Activated naive CD4-positive, alpha-beta T cell (primary cell): ENCODE measurements at regions not wholly inside any gene's neighbourhood (a gene's known extent, or its start where the extent isn't known, plus 50 kb on each side); places are given as distances from the start of the nearest gene placed in this dataset.
"Not testable (repeated sequence)": the region's sequence is repeated elsewhere in the genome, so short reads cannot be mapped to it uniquely, and the experiment has no call there.

ENCODE experiments used
- DNase-seq, 4 experiments: peaks; one replicate each; lab custom pipeline; 2025; lab: John Stamatoyannopoulos, UW

GRCh38 chr11:122604621-122605020 is 50.9 kb upstream of the UBASH3B start:
- DNase-seq = no peak

- no peak for DNase-seq
Measured at GRCh38 chr11:122601141-122602125, 54.1 kb upstream of the UBASH3B start.

DNA sequence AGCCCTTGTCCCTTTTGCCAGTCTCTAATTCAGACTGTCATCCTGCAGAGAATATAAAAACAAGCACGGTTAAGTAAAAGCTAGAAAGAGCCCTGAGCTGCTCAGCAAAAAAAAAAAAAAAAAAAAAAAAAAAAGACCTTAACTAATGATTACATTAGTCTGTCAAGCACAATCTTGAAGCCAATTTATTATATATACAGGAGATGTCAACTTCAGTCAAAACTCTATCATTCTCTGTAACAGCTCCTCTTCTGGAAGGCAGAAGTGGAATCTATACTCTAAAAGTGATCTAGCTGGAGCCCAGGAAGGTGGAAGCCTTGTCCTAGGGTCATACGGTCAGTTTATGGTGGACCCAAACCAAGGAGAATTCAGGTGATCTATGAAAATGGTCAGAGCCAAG is 55.2 kb upstream of the UBASH3B start:
- DNase-seq = no peak

DNA sequence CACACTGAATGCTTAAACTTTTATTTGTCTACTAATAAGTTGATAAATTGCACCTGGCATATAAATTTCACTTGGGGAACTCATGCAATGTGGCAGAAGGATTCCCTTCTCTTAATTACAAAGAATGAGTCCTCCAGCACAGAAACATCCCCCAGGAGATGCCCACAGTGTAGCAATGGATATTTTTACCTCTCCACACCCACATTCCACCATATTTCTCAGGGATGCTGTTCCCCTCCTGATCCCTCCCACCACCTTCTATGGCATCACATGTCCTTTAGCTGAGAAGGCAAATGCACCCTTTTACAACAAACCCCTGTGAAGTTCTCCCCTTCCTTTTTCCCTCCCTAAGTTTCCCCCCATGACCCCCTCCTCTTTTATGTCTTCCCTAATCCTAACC is 56.1 kb upstream of the UBASH3B start:
- no peak for DNase-seq

DNA sequence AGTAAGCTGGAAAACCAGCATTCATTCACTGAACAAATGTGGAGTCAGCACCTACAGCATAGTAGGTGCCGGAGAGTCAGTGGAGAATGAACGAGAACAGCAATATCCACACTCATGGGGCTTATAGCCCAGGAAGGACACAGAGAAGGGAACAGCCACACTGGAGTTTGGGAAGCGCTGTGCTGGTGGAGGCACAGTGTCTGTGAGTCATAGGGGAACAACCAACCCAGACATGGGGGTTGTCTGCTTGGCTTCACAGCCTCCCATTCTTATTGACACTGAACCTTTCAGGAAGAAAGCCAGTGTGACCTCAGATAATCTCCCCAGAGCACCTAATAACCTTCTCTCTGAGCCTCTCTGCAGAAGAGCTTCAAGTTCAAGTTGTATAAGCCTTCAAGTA is 56.6 kb upstream of the UBASH3B start:
- DNase-seq = no peak

DNA sequence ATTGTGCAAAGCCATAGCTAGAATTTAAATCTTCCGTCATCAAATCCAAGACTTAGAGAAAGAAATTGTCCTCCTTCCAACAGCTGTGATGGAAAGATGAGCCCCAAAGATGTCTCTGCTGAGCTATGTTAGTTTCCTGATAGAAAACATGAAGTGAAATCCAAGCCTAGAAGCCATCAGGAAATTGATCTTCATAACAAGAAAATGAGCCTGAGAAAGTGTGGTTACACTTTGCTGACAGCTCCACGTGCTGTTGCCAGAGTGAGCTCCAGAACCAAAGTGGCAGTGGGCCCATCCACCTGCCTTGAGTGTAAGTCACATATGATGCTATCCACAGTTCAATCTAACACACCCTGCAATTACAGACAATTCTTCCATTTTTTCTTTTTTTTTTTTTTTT is 58.0 kb upstream of the UBASH3B start:
- DNase-seq = no peak

GRCh38 chr11:122594986-122595645 is 60.4 kb upstream of the UBASH3B start:
- no peak for DNase-seq

- no peak for DNase-seq
Measured at GRCh38 chr11:122593473-122594420, 61.8 kb upstream of the UBASH3B start.

GRCh38 chr11:122592641-122593040 is 62.9 kb upstream of the UBASH3B start:
- no peak for DNase-seq

- no peak for DNase-seq
Measured at GRCh38 chr11:122584670-122585069, 70.9 kb upstream of the UBASH3B start.

DNA sequence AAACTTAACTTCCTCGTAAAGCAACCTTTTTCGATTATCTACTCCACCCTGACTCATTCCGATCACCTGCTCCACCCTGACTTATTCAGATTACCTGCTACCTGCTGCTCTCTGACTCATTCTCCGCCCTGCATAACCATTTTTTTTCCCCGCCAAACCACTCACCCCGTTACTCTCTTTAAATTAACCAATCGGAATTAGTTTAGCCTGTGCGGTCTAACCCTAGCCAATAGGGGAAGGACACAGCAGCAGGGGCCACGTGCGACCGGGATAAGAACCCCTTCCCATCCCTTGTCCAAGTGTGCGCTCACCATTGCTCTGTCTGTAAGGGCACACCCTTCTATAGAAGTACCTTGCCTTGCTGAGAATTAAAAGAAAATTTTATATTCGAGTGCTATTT is 75.5 kb upstream of the UBASH3B start:
- not testable (repeated sequence) for DNase-seq

DNA sequence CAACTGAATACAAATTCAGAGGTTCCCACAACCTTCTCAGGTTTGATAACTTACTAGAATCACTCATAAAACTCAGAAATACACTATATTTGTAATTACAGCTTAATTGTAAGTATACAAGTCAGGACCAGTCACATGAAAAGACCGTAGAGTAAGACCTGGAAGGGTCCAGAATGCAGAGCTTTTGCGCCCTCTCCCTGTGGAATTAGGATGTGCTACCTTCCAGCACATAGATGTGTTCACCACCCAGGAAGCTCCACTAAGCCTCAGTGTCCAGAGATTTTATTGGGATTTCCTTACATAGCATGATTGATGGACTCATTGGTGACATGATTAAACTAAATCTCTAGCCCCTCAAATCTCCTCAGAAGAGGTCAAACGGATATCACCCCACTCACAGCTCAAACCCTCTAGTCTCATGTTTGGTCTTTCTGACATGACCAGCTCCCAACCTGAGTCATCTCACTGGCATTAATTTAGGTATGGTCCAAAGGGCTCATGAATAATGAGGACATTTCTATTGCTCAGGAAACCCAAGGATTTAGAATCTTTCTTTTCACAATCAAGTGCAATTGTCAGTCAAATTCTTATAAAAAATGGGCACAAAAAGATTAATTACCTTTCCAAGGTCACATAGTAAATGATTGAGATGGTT is 77.2 kb upstream of the UBASH3B start:
- no peak for DNase-seq

GRCh38 chr11:122572592-122572991 is 82.9 kb upstream of the UBASH3B start:
- no peak for DNase-seq

- no peak for DNase-seq
Measured at GRCh38 chr11:122563761-122564160, 91.8 kb upstream of the UBASH3B start.

GRCh38 chr11:122559734-122560382 is 95.7 kb upstream of the UBASH3B start:
- no peak for DNase-seq

GRCh38 chr11:122559218-122559617 is 96.3 kb upstream of the UBASH3B start:
- not testable (repeated sequence) for DNase-seq

DNA sequence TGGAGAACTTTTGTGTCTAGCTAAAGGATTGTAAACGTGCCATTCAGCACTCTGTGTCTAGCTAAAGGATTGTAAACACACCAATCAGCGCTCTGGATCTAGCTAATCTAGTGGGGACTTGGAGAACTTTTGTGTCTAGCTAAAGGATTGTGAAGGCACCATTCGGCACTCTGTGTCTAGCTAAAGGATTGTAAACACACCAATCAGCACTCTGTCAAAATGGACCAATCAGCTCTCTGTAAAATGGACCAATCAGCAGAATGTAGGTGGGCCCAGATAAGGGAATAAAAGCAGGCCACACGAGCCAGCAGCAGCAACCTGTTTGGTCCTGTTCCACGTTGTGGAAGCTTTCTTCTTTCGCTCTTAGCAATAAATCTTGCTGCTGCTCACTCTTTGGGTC is 98.4 kb upstream of the UBASH3B start:
- not testable (repeated sequence) for DNase-seq

DNA sequence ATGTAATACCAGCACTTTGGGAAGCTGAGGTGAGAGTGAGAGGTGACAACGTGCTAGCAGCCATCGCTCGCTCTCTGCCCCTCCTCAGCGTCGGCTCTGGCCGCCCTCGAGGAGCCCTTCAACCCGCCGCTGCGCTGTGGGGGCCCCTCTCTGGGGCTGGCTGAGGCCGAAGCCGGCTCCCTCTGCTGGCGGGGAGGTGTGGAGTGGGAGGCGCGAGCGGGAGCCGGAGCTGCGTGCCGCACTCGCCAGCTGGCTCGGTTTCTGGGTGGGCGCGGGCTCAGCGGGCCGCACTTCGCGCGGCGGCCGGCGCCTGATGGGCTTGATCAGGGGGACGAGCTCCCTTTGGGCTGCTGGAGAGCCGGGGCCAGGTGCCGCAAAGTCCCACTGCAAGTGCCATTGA is 98.9 kb upstream of the UBASH3B start:
- DNase-seq = peak in 1 of 4 experiments; percentile 9

- no peak for DNase-seq
Measured at GRCh38 chr11:122538060-122538459, 117.5 kb upstream of the UBASH3B start.

DNA sequence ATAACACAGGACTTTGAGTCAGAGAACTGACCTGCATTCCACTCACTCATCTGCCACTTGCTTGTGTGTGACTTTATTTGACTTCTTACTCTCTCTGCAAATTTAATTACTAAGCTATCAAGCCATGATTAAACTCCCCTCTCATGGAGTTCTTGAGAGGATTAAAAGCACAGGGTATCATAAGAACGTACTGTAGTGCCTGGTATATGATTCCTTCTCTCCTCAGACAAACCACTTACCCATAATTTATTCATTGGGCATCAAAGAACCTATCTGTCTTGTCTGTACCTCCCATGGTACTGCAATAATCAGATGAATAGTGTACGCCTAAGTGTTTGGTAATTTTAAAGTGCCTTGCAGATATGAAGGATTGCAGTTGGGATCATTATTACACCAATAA is 130.6 kb upstream of the UBASH3B start:
- DNase-seq = no peak
